ENCODE measurements at regions not wholly inside any gene's neighbourhood (a gene's known extent, or its start where the extent isn't known, plus 50 kb on each side); places are given as distances from the start of the nearest gene placed in this dataset.
"Not testable (repeated sequence)": the region's sequence is repeated elsewhere in the genome, so short reads cannot be mapped to it uniquely, and the experiment has no call there.

DNA sequence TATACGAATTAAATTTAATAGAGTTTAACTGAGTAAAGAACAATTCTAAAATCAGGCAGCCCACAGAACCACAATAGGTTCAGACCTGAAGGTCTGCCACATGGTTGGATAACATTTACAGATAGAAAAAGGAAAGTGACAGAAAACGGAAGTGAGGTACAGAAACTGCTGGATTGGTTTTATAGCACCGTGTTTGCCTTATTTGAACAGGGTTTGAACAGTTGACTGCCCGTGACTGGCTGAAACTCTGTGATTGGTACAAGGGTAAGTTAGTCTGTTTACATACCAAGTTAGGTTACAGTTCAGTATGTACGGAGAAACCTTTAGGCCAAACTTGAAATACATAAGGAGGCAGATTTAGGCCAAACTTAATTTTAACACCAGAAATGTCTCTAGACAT, 64.1 kb upstream of the ATXN3L start:
- H3K36me3 ChIP-seq, result no peaks in the 10 kb centered on the region
- 57 to 78% (median 61%) methylated on average over 5 of the region's 5 CpGs for WGBS, 5 donors
- H3K27ac ChIP-seq, result no peak overlapping the region
- H3K4me1 ChIP-seq, result peaks cover 0 to 13% (median 0%) of the 10 kb centered on the region in 4 donors
- no peak for TF ChIP-seq POLR2AphosphoS5 (IDR thresholded peaks at IDR 0.05)
- TF ChIP-seq, protein P1, sequence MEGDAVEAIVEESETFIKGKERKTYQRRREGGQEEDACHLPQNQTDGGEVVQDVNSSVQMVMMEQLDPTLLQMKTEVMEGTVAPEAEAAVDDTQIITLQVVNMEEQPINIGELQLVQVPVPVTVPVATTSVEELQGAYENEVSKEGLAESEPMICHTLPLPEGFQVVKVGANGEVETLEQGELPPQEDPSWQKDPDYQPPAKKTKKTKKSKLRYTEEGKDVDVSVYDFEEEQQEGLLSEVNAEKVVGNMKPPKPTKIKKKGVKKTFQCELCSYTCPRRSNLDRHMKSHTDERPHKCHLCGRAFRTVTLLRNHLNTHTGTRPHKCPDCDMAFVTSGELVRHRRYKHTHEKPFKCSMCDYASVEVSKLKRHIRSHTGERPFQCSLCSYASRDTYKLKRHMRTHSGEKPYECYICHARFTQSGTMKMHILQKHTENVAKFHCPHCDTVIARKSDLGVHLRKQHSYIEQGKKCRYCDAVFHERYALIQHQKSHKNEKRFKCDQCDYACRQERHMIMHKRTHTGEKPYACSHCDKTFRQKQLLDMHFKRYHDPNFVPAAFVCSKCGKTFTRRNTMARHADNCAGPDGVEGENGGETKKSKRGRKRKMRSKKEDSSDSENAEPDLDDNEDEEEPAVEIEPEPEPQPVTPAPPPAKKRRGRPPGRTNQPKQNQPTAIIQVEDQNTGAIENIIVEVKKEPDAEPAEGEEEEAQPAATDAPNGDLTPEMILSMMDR (IDR thresholded peaks at IDR 0.05), result no peak
- TF ChIP-seq EP300 (IDR thresholded peaks at IDR 0.05), result no peak
- no peak for TF ChIP-seq POLR2A (IDR thresholded peaks at IDR 0.05)
- H3K27me3 ChIP-seq, result no peaks in the 10 kb centered on the region
- intact Hi-C loops (cut with DNase I; ENCODE audit: low total_unique reads), result no loop called here
- DNase-seq, result no peak
- no peaks in the 10 kb centered on the region for H3K9me3 ChIP-seq
- H3K4me3 ChIP-seq, result no peak overlapping the region

DNA sequence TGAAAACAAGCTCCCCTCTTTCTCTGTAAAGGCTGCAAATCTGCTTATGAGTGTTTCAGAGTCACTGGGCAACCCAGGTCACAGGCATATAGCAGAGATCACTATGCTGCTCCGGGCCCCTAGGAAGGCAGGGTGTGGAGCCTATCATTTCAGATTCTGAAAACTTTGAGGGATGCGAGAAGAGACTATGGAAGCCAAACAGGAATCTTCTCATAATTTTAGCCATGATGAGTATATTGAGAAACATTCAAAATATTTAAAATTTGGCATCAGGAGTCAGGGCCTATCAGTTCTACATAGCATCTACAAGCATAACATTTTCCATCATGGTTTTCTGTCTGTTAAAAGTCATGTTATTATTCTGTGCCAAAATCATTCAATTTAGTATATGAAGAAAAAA, 61.7 kb upstream of the ATXN3L start:
- Histone ChIP-seq H3K9me3 (no peaks in the 10 kb centered on the region), H3K27ac (no peak overlapping the region), H3K4me3 (no peak overlapping the region), H3K27me3 (no peaks in the 10 kb centered on the region), H3K4me1 (no peaks in the 10 kb centered on the region), H3K36me3 (no peaks in the 10 kb centered on the region)
- no peak for TF ChIP-seq POLR2A (IDR thresholded peaks at IDR 0.05)
- TF ChIP-seq POLR2AphosphoS5 (IDR thresholded peaks at IDR 0.05), result no peak
- 75 to 94% (median 85%) methylated on average over 2 of the region's 2 CpGs for WGBS, 5 donors
- intact Hi-C loops (cut with DNase I; ENCODE audit: low total_unique reads), result no loop called here
- DNase-seq, result no peak

DNA sequence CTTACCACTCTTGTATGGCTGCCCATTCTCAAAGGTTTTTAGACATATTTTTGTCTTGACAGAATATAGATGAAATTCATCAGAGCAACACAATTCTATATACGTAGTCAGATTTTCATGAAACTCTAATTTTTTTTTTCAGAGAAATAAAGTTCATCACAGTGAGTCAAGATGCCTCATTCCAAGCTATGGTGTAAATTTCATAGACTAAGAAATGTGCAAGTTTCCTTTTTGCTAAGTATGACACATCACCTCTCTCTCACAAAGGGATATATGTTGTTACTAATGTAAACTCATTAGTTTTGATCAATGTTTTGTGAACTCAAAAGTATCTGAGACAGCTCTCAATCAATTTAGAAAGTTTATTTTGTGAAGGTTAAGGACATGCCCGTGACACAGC, 60.4 kb upstream of the ATXN3L start:
- no peak overlapping the region for H3K27ac ChIP-seq
- no peaks in the 10 kb centered on the region for H3K36me3 ChIP-seq
- no peaks in the 10 kb centered on the region for H3K9me3 ChIP-seq
- 39 to 57% (median 47%) methylated on average over 2 of the region's 2 CpGs for WGBS, 5 donors
- no peaks in the 10 kb centered on the region for H3K27me3 ChIP-seq
- TF ChIP-seq POLR2A (IDR thresholded peaks at IDR 0.05), result no peak
- no peak for TF ChIP-seq EP300 (IDR thresholded peaks at IDR 0.05)
- TF ChIP-seq, protein P1 (IDR thresholded peaks at IDR 0.05), result no peak
- TF ChIP-seq POLR2AphosphoS5 (IDR thresholded peaks at IDR 0.05), result no peak
- no peaks in the 10 kb centered on the region for H3K4me1 ChIP-seq
- DNase-seq, result no peak
- intact Hi-C loops (cut with DNase I; ENCODE audit: low total_unique reads), result no loop called here
- no peak overlapping the region for H3K4me3 ChIP-seq

DNA sequence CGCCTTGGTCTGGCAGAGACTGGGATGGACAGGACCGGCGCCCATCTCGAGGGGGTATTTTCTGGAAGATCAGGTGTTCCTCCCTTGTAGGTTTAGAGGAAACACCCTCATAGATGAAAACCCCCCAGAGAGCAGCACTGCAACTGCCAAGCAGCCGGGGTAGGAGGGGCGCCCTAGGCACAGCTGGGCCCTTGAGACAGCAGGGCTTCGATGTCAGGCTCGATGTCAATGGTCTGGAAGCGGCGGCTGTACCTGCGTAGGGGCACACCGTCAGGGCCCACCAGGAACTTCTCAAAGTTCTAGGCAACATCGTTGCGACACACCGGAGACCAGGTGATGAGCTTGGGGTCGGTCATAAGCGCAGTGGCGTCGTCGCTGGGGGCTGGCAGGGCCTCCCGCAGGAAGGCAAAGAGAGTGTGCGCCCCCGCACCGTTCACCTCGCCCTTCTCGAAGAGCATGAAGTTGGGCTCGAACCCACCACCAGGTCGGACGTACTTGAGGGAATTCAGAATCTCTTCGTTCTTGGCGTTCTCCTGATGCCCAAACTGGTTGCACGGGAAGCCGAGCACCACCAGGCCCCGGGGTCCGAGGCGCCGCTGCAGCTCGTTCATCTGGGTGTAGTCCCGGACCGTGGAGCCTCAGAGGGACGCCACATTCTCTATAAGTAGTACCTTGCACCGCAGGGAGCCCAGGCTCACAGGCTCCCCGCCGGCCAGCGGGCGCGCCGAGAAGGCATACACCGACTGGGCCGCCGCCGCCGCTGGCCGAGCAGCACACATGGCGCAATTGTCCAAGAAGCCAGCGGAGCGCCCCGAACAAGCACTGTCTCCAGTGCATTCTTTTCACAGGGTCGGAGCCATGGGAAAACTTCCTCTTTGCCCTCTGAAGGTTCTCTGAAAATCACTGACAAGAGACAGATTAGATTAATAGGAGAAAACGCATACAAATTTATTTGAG, 59.0 kb upstream of the ATXN3L start:
- intact Hi-C loops (cut with DNase I; ENCODE audit: low total_unique reads); H3K36me3 ChIP-seq; H3K4me1 ChIP-seq; H3K27me3 ChIP-seq; H3K27ac ChIP-seq; H3K4me3 ChIP-seq; DNase-seq; H3K9me3 ChIP-seq: not testable (repeated sequence)
- WGBS, 5 donors, result 91 to 96% (median 93%) methylated on average over 22 to 58 of the region's 60 CpGs

DNA sequence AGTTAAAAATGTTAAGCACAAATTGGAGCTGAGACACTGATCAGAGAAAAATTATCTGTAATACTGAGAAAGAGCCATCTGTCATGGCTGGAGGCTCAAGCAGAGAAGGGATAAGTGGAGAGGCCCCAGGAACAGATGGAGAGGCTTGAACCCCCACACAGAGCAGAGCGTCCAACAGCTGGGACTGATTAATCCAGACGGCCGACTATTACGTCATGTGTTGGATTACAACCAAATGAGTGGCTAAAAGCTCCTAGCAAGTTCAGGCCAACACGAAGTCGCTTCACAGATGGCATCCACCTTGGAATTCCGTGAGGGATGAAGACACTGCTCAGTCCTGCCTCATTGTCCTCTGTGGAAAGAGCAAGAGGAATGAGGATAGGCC, 57.7 kb upstream of the ATXN3L start:
- no peak for TF ChIP-seq EP300 (IDR thresholded peaks at IDR 0.05)
- no peak for TF ChIP-seq POLR2A (IDR thresholded peaks at IDR 0.05)
- no peak for TF ChIP-seq POLR2AphosphoS5 (IDR thresholded peaks at IDR 0.05)
- TF ChIP-seq, protein P1 (IDR thresholded peaks at IDR 0.05), result no peak
- peak in 1 of 2 donors; percentile 80 for DNase-seq
- Histone ChIP-seq H3K9me3 (no peaks in the 10 kb centered on the region), H3K36me3 (no peaks in the 10 kb centered on the region), H3K27me3 (no peaks in the 10 kb centered on the region), H3K27ac (peak overlapping the region in 2 of 5 donors; percentile 20 to 57), H3K4me1 (no peaks in the 10 kb centered on the region), H3K4me3 (no peak overlapping the region)
- 68 to 80% (median 77%) methylated on average over 6 to 7 of the region's 7 CpGs for WGBS, 5 donors
- intact Hi-C loops (cut with DNase I; ENCODE audit: low total_unique reads), result no loop called here

All from stomach (tissue), 8 donors.